HepG2 (cell line): ENCODE measurements at regions not wholly inside any gene's neighbourhood (a gene's known extent, or its start where the extent isn't known, plus 50 kb on each side); places are given as distances from the start of the nearest gene placed in this dataset.

Experiments used
- ATAC-seq: fragments of 200-7000 bp; cut with Tn5 transposase; 3 replicates; pipeline ENCODE4 v1.9.1; 2020; ENCODE audit warnings: mild to moderate bottlenecking, moderate library complexity
- BruUV-seq: library from RNA; stranded (reverse); fragments of 400-500 nt; replicated peaks from 2 replicates; lab custom pipeline; 2021; lab: Mats Ljungman, UMichigan
- CTCF ChIA-PET: fragments of 300-600 bp; formaldehyde crosslinking; extraction: SDS; loops from one replicate; lab custom pipeline; 2021; ENCODE audit warnings: low total read pairs, inconsistent platforms, low intra/inter-chr PET ratio; lab: Yijun Ruan, JAX
- POLR2A ChIA-PET: fragments of 350-600 bp; sonication (Branson Sonifier 250); formaldehyde crosslinking; loops from one replicate; lab custom pipeline; 2020; ENCODE audit warnings: antibody characterized with exemption, inconsistent platforms; lab: Yijun Ruan, JAX
- DNase-seq: peaks from one replicate; pipeline ENCODE4 v3.0.0-alpha.2; 2015; ENCODE audit warnings: low spot score
- FAIRE-seq: peaks from 3 replicates; lab custom pipeline; 2011; peaks lifted over from hg19 to GRCh38; lab: Jason Lieb, UNC
- H2AFZ ChIP-seq: one replicate; pipeline ENCODE4 v1.6.1; 2011; ENCODE audit warnings: low read length, inconsistent platforms
- H3K27ac ChIP-seq: fragments of 300-600 bp; 3 replicates; pipeline ENCODE4 v1.8.0; 2011; ENCODE audit warnings: mixed run types, mild to moderate bottlenecking, mixed read lengths, low read length, inconsistent platforms; ENCODE audit not compliant: insufficient read depth; ENCODE audit errors: extremely low read length
- H3K27me3 ChIP-seq, 2 experiments: fragments of 200-600 bp in 1 of 2; 2 replicates in 1 of 2; 3 replicates in 1 of 2; pipeline versions ENCODE4 v1.6.0 to v1.8.0; 2011; ENCODE audit warnings: low read length in 2 of 2, mild to moderate bottlenecking in 2 of 2, moderate library complexity in 2 of 2, inconsistent platforms in 1 of 2; ENCODE audit not compliant: insufficient read depth in 2 of 2, control insufficient read depth in 1 of 2
- H3K36me3 ChIP-seq, 2 experiments: fragments of 200-600 bp in 1 of 2; replicated peaks in 1 of 2; 2 replicates in 1 of 2; 3 replicates in 1 of 2; pipeline versions ENCODE4 v1.5.1 to v1.8.0; 2011; ENCODE audit warnings: low read length in 2 of 2, inconsistent platforms in 1 of 2; ENCODE audit not compliant: insufficient read depth in 2 of 2, control insufficient read depth in 1 of 2
- H3K4me1 ChIP-seq: 2 replicates; pipeline ENCODE4 v1.5.1; 2012; ENCODE audit warnings: low read length, inconsistent platforms; ENCODE audit not compliant: insufficient read depth
- H3K4me2 ChIP-seq: 2 replicates; pipeline ENCODE4 v1.6.0; 2011; ENCODE audit warnings: low read depth, low read length, inconsistent platforms
- H3K4me3 ChIP-seq, 3 experiments: fragments of 200-600 bp in 1 of 3; sonication (generic), shearing (Covaris generic) in 1 of 3; replicated peaks in 1 of 3; 2 replicates each; pipeline ENCODE4 v1.5.1; 2011 to 2016; ENCODE audit warnings: low read length in 3 of 3, inconsistent platforms in 2 of 3, low read depth in 2 of 3, mild to moderate bottlenecking in 2 of 3, control low read depth in 1 of 3, mixed read lengths in 1 of 3; ENCODE audit not compliant: insufficient read depth in 1 of 3
- H3K79me2 ChIP-seq: one replicate; pipeline ENCODE4 v1.6.1; 2011; ENCODE audit warnings: low read length, inconsistent platforms; ENCODE audit not compliant: insufficient read depth
- H3K9ac ChIP-seq: 2 replicates; pipeline ENCODE4 v1.6.0; 2011; ENCODE audit warnings: mild to moderate bottlenecking, low read depth, low read length, inconsistent platforms; ENCODE audit not compliant: insufficient read depth
- H3K9me3 ChIP-seq: 2 replicates; pipeline ENCODE4 v1.5.1; 2012; ENCODE audit warnings: mild to moderate bottlenecking, low read length
- H4K20me1 ChIP-seq: 2 replicates; pipeline ENCODE4 v1.6.0; 2011; ENCODE audit warnings: inconsistent platforms, mild to moderate bottlenecking, low read length, moderate library complexity; ENCODE audit not compliant: insufficient read depth
- WGBS: methylation state at CpG from one replicate; pipeline ENCODE4 v1.1.6; 2017; ENCODE audit warnings: low lambda C conversion rate; 5-methylcytosine and 5-hydroxymethylcytosine counted together
- in situ Hi-C: cut with HindIII; loops from 2 replicates; pipeline ENCODE4 v1.10.0; 2017; ENCODE audit warnings: low pct_unique_long_range_greater_than_20kb; ENCODE audit not compliant: extremely low pct_ligation_motif_present
- intact Hi-C: fragments of 100-400 bp; cut with micrococcal nuclease; formaldehyde crosslinking; loops from one replicate; pipeline ENCODE4 v1.10.0; 2022; ENCODE audit not compliant: unreplicated experiment
- TF ChIP-seq, protein P1 (sequence below): sonication (generic); formaldehyde crosslinking; IDR thresholded peaks from 2 replicates; pipeline ENCODE4 v1.8.0; 2022; ENCODE audit warnings: mild to moderate bottlenecking, missing genetic modification reagents; ENCODE audit not compliant: insufficient replicate concordance
- TF ChIP-seq, protein P2 (sequence below): sonication (generic); formaldehyde crosslinking; IDR thresholded peaks from 2 replicates; pipeline ENCODE4 v1.4.0; 2020; ENCODE audit warnings: missing genetic modification reagents

DNA sequence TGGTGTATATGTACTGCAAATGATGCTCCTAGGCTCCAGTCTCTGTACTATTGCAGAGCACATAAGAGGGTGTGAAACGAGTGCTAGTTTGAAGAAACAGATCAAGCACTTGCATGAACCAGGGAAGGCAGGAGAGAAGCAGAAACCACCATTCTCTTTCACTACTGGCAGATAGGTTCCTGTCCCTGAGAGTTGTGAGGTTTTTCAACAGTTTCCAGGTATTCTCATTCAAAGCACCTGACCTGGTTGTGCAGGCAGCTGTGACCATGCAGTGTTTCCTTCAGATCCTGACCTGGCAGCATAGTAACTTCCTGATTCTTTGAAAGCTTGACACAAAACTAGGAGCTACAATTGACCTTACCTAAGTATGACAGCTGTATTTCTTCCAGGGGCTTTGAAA is 164.9 kb downstream of the UFM1 start (continued):
- TF ChIP-seq, protein P1, sequence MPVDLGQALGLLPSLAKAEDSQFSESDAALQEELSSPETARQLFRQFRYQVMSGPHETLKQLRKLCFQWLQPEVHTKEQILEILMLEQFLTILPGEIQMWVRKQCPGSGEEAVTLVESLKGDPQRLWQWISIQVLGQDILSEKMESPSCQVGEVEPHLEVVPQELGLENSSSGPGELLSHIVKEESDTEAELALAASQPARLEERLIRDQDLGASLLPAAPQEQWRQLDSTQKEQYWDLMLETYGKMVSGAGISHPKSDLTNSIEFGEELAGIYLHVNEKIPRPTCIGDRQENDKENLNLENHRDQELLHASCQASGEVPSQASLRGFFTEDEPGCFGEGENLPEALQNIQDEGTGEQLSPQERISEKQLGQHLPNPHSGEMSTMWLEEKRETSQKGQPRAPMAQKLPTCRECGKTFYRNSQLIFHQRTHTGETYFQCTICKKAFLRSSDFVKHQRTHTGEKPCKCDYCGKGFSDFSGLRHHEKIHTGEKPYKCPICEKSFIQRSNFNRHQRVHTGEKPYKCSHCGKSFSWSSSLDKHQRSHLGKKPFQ (CRISPR knock-in tag): no peak

- Histone ChIP-seq H4K20me1 (no peaks in the 10 kb centered on the region), H3K9me3 (no peaks in the 10 kb centered on the region), H3K79me2 (no peaks in the 10 kb centered on the region), H3K27me3 (no peaks in the 10 kb centered on the region; a peak in 1 of 5 replicates), H3K36me3 (no peaks in the 10 kb centered on the region), H3K27ac (no peak overlapping the region), H3K4me1 (no peaks in the 10 kb centered on the region), H3K4me2 (no peak overlapping the region), H3K4me3 (no peak overlapping the region), H2AFZ (no peak overlapping the region), H3K9ac (no peak overlapping the region)
- intact Hi-C loops: no loop called here
- FAIRE-seq (no peak), DNase-seq (no peak), ATAC-seq (peak; percentile 38)
- ChIA-PET POLR2A (no interaction called here), CTCF (no interaction called here)
- 19% methylated on average over 4 of the region's 4 CpGs for WGBS
- TF ChIP-seq, protein P2, sequence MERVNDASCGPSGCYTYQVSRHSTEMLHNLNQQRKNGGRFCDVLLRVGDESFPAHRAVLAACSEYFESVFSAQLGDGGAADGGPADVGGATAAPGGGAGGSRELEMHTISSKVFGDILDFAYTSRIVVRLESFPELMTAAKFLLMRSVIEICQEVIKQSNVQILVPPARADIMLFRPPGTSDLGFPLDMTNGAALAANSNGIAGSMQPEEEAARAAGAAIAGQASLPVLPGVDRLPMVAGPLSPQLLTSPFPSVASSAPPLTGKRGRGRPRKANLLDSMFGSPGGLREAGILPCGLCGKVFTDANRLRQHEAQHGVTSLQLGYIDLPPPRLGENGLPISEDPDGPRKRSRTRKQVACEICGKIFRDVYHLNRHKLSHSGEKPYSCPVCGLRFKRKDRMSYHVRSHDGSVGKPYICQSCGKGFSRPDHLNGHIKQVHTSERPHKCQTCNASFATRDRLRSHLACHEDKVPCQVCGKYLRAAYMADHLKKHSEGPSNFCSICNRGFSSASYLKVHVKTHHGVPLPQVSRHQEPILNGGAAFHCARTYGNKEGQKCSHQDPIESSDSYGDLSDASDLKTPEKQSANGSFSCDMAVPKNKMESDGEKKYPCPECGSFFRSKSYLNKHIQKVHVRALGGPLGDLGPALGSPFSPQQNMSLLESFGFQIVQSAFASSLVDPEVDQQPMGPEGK: no peak
- BruUV-seq: no TSS peak
- in situ Hi-C loops: no loop called here
These were observed 168.5 kb upstream of the FREM2 start for GRCh38 chr13:38518328-38518727.
